H1 (cell line): ENCODE measurements at regions not wholly inside any gene's neighbourhood (a gene's known extent, or its start where the extent isn't known, plus 50 kb on each side); places are given as distances from the start of the nearest gene placed in this dataset.

ENCODE experiments used
- CTCF ChIP-seq, 3 experiments: IDR thresholded peaks; 1 replicate in 2 of 3; 2 replicates in 1 of 3; pipeline versions ENCODE4 v1.5.1 to v1.6.1; 2011; ENCODE audit warnings: low read length in 3 of 3, mild to moderate bottlenecking in 3 of 3, inconsistent platforms in 2 of 3, low read depth in 1 of 3, moderate library complexity in 1 of 3; ENCODE audit not compliant: insufficient read depth in 1 of 3; ENCODE audit errors: control extremely low read depth in 1 of 3
- EGR1 ChIP-seq: IDR thresholded peaks from 2 replicates; pipeline ENCODE4 v1.6.1; 2011; ENCODE audit warnings: low read depth, low read length, borderline replicate concordance
- HDAC2 ChIP-seq, 2 experiments: fragments of 300-600 bp in 1 of 2; sonication (generic) in 1 of 2; IDR thresholded peaks; 2 replicates each; pipeline ENCODE4 v1.6.1; 2011 to 2012; ENCODE audit warnings: low read depth in 2 of 2, low read length in 2 of 2, mild to moderate bottlenecking in 2 of 2, moderate library complexity in 2 of 2, borderline replicate concordance in 1 of 2, inconsistent platforms in 1 of 2
- SIX5 ChIP-seq: IDR thresholded peaks from 2 replicates; pipeline ENCODE4 v1.6.1; 2011; ENCODE audit warnings: mild to moderate bottlenecking, low read depth, low read length
- SRF ChIP-seq: IDR thresholded peaks from 2 replicates; pipeline ENCODE4 v1.6.1; 2011; ENCODE audit warnings: mild to moderate bottlenecking, low read depth, low read length, moderate library complexity
- TCF12 ChIP-seq: IDR thresholded peaks from 2 replicates; pipeline ENCODE4 v1.6.1; 2011; ENCODE audit warnings: low read depth, mild to moderate bottlenecking, low read length

- TF ChIP-seq EGR1 (no peak), SIX5 (no peak), CTCF (IDR thresholded peaks at IDR 0.05; ENCODE audit: control extremely low read depth in 1 of 3, insufficient read depth in 1 of 3, low read depth in 1 of 3, low read length in 3 of 3) (no peak), HDAC2 (IDR thresholded peaks at IDR 0.05; ENCODE audit: borderline replicate concordance in 1 of 2, low read depth in 2 of 2, low read length in 2 of 2) (no peak), TCF12 (no peak), SRF (no peak)
These were observed 104.7 kb upstream of the TSPAN8 start for GRCh38 chr12:71262466-71262865.
